GM12873 (cell line): ENCODE measurements at regions not wholly inside any gene's neighbourhood (a gene's known extent, or its start where the extent isn't known, plus 50 kb on each side); places are given as distances from the start of the nearest gene placed in this dataset.

ENCODE experiments used
- TF ChIP-seq, protein P1 (sequence below): IDR thresholded peaks from 2 replicates; pipeline ENCODE4 v1.5.1; 2012; ENCODE audit warnings: low read depth, mild to moderate bottlenecking, moderate library complexity, low read length, control low read depth; ENCODE audit not compliant: insufficient read depth; ENCODE audit errors: missing control alignments

DNA sequence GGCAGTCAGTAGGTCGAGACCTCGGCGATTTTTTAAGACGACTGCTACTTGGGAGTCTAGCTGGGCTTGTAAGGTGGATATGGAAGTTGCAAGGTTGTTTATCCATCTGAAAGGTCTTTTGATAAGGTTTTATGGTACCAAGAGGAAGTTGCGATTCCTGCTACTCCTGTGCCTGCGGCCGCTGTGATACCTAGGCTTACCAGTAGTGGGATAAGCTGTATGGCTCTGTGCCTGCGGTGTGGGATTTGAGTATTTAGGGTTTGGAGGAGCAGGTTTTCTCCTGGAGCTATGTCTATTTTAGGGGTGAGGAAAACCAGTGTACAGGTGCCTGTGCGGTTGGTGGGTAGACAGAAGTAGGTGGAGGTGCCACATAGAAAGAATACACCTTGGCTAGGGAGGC, 1059.8 kb downstream of the SI start:
- TF ChIP-seq, protein P1, sequence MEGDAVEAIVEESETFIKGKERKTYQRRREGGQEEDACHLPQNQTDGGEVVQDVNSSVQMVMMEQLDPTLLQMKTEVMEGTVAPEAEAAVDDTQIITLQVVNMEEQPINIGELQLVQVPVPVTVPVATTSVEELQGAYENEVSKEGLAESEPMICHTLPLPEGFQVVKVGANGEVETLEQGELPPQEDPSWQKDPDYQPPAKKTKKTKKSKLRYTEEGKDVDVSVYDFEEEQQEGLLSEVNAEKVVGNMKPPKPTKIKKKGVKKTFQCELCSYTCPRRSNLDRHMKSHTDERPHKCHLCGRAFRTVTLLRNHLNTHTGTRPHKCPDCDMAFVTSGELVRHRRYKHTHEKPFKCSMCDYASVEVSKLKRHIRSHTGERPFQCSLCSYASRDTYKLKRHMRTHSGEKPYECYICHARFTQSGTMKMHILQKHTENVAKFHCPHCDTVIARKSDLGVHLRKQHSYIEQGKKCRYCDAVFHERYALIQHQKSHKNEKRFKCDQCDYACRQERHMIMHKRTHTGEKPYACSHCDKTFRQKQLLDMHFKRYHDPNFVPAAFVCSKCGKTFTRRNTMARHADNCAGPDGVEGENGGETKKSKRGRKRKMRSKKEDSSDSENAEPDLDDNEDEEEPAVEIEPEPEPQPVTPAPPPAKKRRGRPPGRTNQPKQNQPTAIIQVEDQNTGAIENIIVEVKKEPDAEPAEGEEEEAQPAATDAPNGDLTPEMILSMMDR = no peak

DNA sequence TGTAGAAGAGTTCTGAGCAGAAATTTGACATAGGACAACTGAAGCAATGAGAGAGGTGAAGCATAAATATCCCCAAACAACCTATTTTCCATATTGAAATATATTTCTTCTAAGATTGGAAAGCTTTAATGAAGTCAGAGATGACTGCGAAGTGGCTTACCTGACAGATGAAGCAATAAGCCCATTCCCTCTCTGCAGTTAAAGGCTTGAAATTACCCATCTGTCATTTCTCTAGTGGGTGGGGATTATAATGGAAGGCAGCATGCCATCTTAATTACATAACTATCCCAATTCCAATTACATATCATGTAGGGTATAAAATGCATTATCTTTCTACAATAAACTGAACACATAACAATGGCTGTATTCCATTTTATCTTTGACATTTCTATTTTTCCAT, 1070.5 kb downstream of the SI start:
- TF ChIP-seq, protein P1 = no peak

DNA sequence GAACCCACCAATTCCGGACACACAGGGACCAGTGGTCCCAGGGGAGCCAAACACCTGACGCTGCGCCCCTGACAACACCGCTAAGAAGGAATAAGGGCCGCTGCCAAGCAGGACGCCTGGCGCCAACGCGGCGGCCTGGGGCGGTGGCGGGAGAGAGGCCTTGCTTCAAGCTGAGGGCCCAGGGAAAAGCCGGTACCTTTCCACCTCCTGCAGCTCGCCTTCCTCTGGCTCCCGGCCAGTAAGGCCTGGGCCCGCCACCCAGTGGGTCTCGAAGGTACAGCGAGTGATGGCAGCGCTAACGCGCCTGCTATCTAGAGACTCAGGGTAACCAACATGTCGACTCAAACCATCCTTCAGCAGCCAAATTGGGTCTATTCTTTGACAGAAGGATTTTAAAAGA, 1074.1 kb downstream of the SI start:
- TF ChIP-seq, protein P1 = no peak

DNA sequence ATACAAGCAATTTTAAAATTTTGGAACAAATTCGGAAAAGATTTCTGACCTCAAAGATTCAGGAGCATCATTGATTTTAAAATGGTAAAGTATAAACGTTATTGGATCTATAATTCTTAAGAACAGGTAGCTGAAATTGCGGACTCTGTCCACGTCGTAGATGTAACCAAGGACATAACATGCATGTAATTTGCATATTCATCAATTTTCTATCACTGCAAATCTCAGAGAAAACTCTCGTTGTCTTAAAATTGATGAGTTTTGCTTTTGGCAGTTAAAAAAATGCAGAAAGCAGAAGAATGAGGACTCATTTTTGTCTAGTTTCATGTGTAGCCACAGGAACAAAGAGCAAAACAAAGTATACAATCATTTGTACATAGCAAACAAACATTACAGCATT, 1094.4 kb downstream of the SI start:
- TF ChIP-seq, protein P1 = no peak

DNA sequence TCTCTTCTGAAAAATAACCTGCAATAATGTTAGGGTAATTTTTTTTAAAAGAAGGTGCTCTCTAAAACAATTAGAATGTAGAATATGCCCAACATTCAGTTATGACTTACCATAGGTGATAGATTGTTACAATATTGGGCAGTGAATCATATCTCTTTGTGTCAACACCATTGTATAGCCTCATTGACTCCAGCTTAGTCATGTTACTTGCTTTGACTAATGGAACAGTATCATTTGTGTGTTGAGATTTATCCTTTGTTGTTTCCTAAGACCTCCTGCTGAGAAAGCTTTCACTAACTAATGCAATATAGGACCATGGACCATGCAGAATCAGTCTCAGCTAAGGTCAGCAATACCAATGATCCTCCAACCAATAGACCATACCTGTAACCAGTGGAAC, 1106.4 kb downstream of the SI start:
- TF ChIP-seq, protein P1 = no peak

DNA sequence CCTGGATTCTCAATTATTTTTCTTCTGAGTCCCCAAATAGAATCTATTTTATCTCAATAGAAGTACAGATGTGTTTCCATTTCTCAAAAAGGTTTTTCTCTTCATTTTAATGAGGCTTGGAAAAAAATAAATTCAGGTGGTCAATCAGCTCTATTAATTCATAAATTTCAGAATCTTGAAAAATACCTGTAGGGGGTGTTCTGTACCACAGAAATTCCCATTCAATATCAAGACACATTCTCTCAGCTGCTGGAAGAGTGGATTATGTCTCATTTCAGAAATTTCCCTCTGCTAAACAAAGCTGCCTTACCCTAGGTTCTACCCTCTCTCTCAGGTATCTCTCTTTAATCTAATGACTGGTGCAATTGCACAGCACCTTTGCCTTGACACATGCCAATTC, 1121.2 kb downstream of the SI start:
- TF ChIP-seq, protein P1 = no peak

DNA sequence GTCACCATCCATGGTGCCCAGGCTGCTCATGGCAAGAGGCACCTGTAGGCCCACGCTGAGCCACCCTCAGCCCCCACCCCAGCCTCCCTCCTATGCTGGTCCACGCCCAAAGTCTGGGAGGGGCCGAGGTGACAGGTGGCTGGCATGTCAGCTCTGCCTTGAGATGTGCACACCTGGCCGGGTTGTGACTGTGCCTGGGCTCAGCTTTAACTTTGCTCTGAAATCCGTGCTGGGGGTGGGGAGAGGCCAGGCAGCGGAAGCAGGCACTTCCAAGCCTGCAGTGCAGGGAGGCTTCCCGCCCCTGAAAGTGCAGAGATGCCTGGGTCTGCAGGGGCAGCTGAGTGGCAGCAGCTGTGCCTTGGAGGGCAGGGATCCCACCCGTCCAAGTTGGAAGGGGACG, 1124.8 kb downstream of the SI start:
- TF ChIP-seq, protein P1 = no peak
